ENCODE measurements at regions not wholly inside any gene's neighbourhood (a gene's known extent, or its start where the extent isn't known, plus 50 kb on each side); places are given as distances from the start of the nearest gene placed in this dataset.

DNA sequence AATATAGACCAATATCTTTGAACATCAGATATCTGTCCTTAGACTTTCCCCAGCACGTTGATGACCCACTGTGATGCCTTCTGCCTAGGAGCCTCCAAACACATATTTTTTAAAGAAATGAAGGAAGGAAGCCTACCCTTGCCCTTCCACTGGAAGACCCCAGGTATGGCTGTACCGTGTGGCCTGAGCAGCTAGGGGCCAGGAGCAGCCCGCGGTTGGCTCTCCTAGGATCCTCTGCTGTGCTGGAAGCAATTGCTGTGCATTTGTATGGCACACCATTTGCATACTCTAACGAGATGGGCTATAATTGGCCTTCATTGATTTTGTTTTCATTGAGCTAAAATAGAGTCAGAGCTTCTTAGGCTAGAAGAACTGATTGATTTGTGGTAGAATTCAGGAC is 128.8 kb downstream of the GPAT3 start:
- Histone ChIP-seq H3K9ac (ENCODE audit: low read length in 3 of 3) (no peak overlapping the region), H3K4me1 (ENCODE audit: control insufficient read depth in 2 of 3, insufficient read depth in 2 of 3, low read depth in 1 of 3, low read length in 3 of 3) (no peaks in the 10 kb centered on the region), H3K27me3 (ENCODE audit: control insufficient read depth, insufficient read depth, low read length) (no peaks in the 10 kb centered on the region), H3K36me3 (ENCODE audit: control insufficient read depth in 2 of 3, insufficient read depth in 3 of 3, low read length in 3 of 3) (no peaks in the 10 kb centered on the region), H3K9me3 (ENCODE audit: control insufficient read depth in 2 of 3, insufficient read depth in 1 of 3, low read length in 3 of 3) (no peaks in the 10 kb centered on the region), H3K27ac (ENCODE audit: low read depth in 2 of 2, low read length in 2 of 2) (no peak overlapping the region), H3K4me3 (ENCODE audit: low read length in 3 of 3) (no peak overlapping the region)
- no peak for DNase-seq
- intact Hi-C loops (cut with DNase I) = no loop called here
- no peak for FAIRE-seq
- TF ChIP-seq, protein P1, sequence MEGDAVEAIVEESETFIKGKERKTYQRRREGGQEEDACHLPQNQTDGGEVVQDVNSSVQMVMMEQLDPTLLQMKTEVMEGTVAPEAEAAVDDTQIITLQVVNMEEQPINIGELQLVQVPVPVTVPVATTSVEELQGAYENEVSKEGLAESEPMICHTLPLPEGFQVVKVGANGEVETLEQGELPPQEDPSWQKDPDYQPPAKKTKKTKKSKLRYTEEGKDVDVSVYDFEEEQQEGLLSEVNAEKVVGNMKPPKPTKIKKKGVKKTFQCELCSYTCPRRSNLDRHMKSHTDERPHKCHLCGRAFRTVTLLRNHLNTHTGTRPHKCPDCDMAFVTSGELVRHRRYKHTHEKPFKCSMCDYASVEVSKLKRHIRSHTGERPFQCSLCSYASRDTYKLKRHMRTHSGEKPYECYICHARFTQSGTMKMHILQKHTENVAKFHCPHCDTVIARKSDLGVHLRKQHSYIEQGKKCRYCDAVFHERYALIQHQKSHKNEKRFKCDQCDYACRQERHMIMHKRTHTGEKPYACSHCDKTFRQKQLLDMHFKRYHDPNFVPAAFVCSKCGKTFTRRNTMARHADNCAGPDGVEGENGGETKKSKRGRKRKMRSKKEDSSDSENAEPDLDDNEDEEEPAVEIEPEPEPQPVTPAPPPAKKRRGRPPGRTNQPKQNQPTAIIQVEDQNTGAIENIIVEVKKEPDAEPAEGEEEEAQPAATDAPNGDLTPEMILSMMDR (IDR thresholded peaks at IDR 0.05; ENCODE audit: borderline replicate concordance, extremely low read depth, insufficient read depth) = no peak

DNA sequence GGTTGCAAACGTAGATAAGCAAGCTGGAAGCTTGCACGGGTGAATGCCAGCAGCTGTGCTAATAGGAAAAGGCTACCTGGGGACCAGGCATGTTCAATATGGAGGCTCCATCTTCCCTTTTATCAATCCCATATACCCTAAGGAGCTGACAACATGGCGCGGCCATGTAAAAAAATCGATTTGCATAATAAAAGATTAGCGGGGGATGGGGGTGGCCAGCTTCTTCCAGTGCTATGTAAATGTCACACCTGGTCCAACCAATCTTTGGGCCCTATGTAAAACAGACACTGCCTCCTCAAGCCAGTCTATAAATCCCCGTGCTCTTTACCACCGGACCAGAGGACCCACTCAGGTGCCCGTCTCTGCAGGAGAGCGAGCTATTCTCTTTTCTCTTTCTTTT is 128.2 kb downstream of the GPAT3 start:
- intact Hi-C loops (cut with DNase I) = no loop called here
- no peak overlapping the region for H3K9ac ChIP-seq (ENCODE audit: low read length in 3 of 3)
- no peaks in the 10 kb centered on the region for H3K27me3 ChIP-seq (ENCODE audit: control insufficient read depth, insufficient read depth, low read length)
- no peaks in the 10 kb centered on the region for H3K9me3 ChIP-seq (ENCODE audit: control insufficient read depth in 2 of 3, insufficient read depth in 1 of 3, low read length in 3 of 3)
- DNase-seq = no peak
- FAIRE-seq = no peak
- TF ChIP-seq, protein P1 (IDR thresholded peaks at IDR 0.05; ENCODE audit: borderline replicate concordance, extremely low read depth, insufficient read depth) = no peak
- H3K4me3 ChIP-seq (ENCODE audit: low read length in 3 of 3) = no peak overlapping the region
- H3K27ac ChIP-seq (ENCODE audit: low read depth in 2 of 2, low read length in 2 of 2) = no peak overlapping the region
- H3K4me1 ChIP-seq (ENCODE audit: control insufficient read depth in 2 of 3, insufficient read depth in 2 of 3, low read depth in 1 of 3, low read length in 3 of 3) = no peaks in the 10 kb centered on the region
- H3K36me3 ChIP-seq (ENCODE audit: control insufficient read depth in 2 of 3, insufficient read depth in 3 of 3, low read length in 3 of 3) = no peaks in the 10 kb centered on the region

DNA sequence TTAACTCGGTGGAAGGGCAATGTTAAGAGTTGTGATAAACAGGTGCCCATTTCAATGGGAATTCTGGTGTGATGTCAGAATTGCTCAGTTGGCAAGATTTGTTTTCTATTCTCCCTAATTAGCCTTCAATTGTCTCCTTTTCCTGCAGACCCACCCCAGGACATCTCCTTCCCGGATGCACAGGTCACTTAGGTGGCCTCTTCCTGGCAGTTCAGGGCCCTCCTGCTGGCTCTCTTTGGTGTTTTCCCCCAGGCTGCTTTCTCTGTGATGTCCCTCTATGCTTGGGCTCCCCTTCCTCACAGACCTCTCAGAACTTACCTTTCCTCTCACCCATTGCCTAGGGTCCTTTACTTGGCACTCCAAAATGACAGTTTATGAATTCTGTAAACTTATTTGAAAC is 126.3 kb downstream of the GPAT3 start:
- H3K9me3 ChIP-seq (ENCODE audit: control insufficient read depth in 2 of 3, insufficient read depth in 1 of 3, low read length in 3 of 3) = no peaks in the 10 kb centered on the region
- FAIRE-seq = no peak
- intact Hi-C loops (cut with DNase I) = no loop called here

DNA sequence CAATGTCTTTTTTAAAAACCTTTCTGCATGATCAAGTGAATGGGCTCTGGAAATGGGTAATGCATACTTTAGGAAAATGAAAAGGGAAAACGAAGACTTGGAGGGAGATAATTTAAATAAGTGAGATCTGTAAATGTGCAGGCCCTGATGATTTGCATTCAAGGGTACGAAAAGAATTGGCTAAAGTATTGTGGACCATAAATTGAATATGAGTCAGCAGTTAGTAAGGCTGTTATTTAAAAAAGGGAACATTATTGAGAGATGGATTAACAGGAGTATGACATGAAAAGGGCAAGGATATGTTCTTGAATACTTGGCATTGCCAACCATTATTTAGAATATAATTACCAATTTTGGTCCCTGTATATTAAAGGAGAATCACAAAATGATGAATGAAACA is 125.5 kb downstream of the GPAT3 start:
- Histone ChIP-seq H3K4me3 (ENCODE audit: low read length in 3 of 3) (no peak overlapping the region), H3K27ac (ENCODE audit: low read depth in 2 of 2, low read length in 2 of 2) (no peak overlapping the region), H3K9ac (ENCODE audit: low read length in 3 of 3) (no peak overlapping the region), H3K4me1 (ENCODE audit: control insufficient read depth in 2 of 3, insufficient read depth in 2 of 3, low read depth in 1 of 3, low read length in 3 of 3) (no peaks in the 10 kb centered on the region), H3K9me3 (ENCODE audit: control insufficient read depth in 2 of 3, insufficient read depth in 1 of 3, low read length in 3 of 3) (no peaks in the 10 kb centered on the region), H3K27me3 (ENCODE audit: control insufficient read depth, insufficient read depth, low read length) (no peaks in the 10 kb centered on the region), H3K36me3 (ENCODE audit: control insufficient read depth in 2 of 3, insufficient read depth in 3 of 3, low read length in 3 of 3) (no peaks in the 10 kb centered on the region)
- FAIRE-seq = no peak
- intact Hi-C loops (cut with DNase I) = no loop called here
- DNase-seq = no peak
- TF ChIP-seq, protein P1 (IDR thresholded peaks at IDR 0.05; ENCODE audit: borderline replicate concordance, extremely low read depth, insufficient read depth) = no peak

More for the DNA sequence above, 126.3 kb downstream of the GPAT3 start:
- Histone ChIP-seq H3K4me1 (ENCODE audit: control insufficient read depth in 2 of 3, insufficient read depth in 2 of 3, low read depth in 1 of 3, low read length in 3 of 3) (no peaks in the 10 kb centered on the region), H3K36me3 (ENCODE audit: control insufficient read depth in 2 of 3, insufficient read depth in 3 of 3, low read length in 3 of 3) (no peaks in the 10 kb centered on the region), H3K4me3 (ENCODE audit: low read length in 3 of 3) (no peak overlapping the region), H3K27ac (ENCODE audit: low read depth in 2 of 2, low read length in 2 of 2) (no peak overlapping the region), H3K27me3 (ENCODE audit: control insufficient read depth, insufficient read depth, low read length) (no peaks in the 10 kb centered on the region), H3K9ac (ENCODE audit: low read length in 3 of 3) (no peak overlapping the region)
- DNase-seq = no peak
- TF ChIP-seq, protein P1 (IDR thresholded peaks at IDR 0.05; ENCODE audit: borderline replicate concordance, extremely low read depth, insufficient read depth) = no peak
